GM12874 (cell line): ENCODE measurements at regions not wholly inside any gene's neighbourhood (a gene's known extent, or its start where the extent isn't known, plus 50 kb on each side); places are given as distances from the start of the nearest gene placed in this dataset.

Experiments used
- TF ChIP-seq, protein P1 (sequence below): IDR thresholded peaks from 2 replicates; pipeline ENCODE4 v1.5.1; 2011; ENCODE audit warnings: low read depth, mild to moderate bottlenecking, control low read depth, low read length, moderate library complexity; ENCODE audit not compliant: insufficient read depth

DNA sequence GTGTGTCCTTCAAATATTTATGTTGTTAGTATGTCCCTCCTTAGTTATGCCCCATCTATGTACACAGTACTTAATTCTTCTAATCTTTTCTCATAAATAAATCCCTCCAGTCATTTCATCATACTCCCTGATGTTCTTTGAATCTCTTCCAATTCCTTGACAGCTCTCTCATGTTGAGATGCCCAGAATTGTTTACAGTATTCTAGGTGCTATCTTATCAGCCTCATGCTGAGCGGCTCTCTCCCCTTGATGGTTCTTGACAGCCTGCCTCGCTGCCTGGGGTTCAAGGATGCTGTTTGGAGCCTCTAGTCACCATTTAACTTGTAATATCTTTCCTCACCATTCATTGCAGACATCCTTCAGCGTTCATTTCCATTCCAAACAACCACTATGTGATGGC lies 799.2 kb downstream of the BRINP1 start:
- TF ChIP-seq, protein P1, sequence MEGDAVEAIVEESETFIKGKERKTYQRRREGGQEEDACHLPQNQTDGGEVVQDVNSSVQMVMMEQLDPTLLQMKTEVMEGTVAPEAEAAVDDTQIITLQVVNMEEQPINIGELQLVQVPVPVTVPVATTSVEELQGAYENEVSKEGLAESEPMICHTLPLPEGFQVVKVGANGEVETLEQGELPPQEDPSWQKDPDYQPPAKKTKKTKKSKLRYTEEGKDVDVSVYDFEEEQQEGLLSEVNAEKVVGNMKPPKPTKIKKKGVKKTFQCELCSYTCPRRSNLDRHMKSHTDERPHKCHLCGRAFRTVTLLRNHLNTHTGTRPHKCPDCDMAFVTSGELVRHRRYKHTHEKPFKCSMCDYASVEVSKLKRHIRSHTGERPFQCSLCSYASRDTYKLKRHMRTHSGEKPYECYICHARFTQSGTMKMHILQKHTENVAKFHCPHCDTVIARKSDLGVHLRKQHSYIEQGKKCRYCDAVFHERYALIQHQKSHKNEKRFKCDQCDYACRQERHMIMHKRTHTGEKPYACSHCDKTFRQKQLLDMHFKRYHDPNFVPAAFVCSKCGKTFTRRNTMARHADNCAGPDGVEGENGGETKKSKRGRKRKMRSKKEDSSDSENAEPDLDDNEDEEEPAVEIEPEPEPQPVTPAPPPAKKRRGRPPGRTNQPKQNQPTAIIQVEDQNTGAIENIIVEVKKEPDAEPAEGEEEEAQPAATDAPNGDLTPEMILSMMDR, result no peak

DNA sequence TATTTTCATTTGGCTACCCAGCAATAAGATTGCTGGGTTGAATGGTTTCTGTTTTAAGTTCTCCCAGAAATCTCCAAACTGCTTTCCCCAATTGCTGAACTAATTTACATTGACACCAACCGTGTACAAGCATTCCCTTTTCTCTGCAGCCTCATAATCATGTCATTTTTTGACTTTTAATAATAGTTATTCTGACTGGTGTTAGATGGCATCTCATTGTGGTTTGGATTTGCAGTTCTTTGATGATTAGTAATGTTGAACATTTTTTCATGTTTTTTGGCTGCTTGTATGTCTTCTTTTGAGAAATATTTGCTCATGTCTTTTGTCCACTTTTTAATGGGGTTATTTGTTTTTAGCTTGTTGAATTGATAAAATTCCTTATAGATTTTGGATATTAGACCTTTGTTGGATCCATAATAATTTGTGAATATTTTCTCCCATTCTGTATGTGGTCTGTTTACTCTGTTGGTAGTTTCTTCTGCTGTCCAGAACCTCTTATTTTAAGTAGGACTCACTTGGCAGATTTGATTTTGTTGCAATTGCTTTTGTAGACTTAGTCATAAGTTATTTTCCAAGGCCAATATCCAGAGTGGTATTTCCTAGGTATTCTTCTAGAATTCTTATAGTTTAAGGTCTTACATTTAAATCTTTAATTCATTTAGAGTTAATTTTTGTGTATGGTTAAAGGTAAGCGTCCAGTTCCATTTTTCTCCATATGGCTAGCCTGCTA lies 793.7 kb downstream of the BRINP1 start:
- TF ChIP-seq, protein P1, result no peak

DNA sequence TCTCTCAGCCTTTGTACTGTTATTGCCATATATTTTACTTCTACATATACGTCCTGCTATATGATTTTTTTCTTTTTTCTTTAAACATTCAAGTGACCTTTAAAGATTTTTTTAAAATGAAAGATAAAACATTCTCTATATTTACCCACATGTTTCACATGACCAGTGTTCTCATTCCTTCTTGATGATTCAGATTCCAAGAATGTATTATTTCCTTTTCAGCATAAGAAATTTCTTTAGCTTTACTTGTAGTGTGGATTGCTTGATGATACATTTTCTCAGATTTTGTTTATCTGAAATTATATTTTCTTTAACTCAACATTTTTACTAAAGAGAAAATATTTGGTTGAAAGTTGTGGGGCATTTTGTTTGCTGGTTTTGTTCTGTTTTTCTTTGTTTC lies 792.1 kb downstream of the BRINP1 start:
- TF ChIP-seq, protein P1, result no peak

- TF ChIP-seq, protein P1, result no peak
These were observed 790.8 kb downstream of the BRINP1 start for GRCh38 chr9:118578467-118578866.

GRCh38 chr9:118583414-118583813 lies 785.8 kb downstream of the BRINP1 start:
- TF ChIP-seq, protein P1, result no peak

DNA sequence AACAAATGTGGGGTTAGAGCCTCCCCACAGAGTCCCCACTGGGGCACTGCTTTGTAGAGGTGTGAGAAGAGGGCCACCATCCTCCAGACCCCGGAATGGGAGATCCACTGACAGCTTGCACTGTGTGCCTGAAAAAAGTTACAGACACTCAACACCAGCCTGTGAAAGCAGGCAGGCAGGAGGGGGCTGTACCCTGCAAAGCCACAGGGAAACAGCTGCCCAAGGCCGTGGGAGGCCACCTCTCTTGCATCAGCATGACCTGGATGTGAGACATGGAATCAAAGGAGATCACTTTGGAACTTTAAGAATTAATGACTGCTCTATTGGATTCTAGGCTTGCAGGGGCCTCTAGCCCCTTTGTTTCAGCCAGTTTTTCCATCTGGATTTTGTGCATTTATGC lies 782.3 kb downstream of the BRINP1 start:
- TF ChIP-seq, protein P1, result no peak

DNA sequence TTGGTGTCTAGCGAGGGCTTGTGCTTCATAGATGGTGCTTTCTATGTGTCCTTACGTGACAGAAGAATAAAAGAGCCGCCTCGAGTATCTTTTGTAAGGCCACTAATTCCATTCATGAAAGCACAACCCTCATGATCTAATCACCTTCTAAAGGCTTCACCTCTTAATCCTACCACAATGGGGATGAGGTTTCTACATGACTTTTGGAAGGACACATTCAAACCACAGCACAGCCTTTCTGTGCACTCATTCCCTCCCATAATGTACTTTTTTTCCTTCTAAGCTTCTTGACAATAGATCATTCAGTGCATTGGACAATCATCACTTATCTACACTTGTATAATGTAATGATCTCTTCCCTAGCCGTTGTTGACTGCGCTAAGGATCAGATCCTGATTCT lies 774.8 kb downstream of the BRINP1 start:
- TF ChIP-seq, protein P1, result no peak
